Neural cell (in vitro differentiated cells): ENCODE measurements at regions not wholly inside any gene's neighbourhood (a gene's known extent, or its start where the extent isn't known, plus 50 kb on each side); places are given as distances from the start of the nearest gene placed in this dataset.

Source experiments
- H2AFZ ChIP-seq: fragments of 200-600, 300-800 bp; sonication (generic), shearing (Covaris generic); 2 replicates; pipeline ENCODE4 v1.6.0; 2014; ENCODE audit warnings: low read depth, mild to moderate bottlenecking, antibody characterized with exemption, low read length, moderate library complexity
- H3F3A ChIP-seq: fragments of 200-600 bp; shearing (Covaris generic); 2 replicates; pipeline ENCODE4 v1.6.1; 2016; ENCODE audit warnings: mild to moderate bottlenecking, moderate library complexity, mixed read lengths, antibody characterized with exemption, low read length; ENCODE audit not compliant: insufficient read depth, poor library complexity, severe bottlenecking
- H3K27ac ChIP-seq: fragments of 200-600, 300-800 bp; sonication (generic), shearing (Covaris generic); 2 replicates; pipeline ENCODE4 v1.5.1; 2014; ENCODE audit warnings: mild to moderate bottlenecking, low read length, moderate library complexity
- H3K27me3 ChIP-seq: fragments of 300-800, 200-600 bp; sonication (generic), shearing (Covaris generic); 2 replicates; pipeline ENCODE4 v1.6.0; 2014; ENCODE audit warnings: mild to moderate bottlenecking, low read depth, low read length, moderate library complexity; ENCODE audit not compliant: insufficient read depth
- H3K36me3 ChIP-seq: fragments of 300-800, 200-600 bp; sonication (generic), shearing (Covaris generic); 2 replicates; pipeline ENCODE4 v1.5.1; 2014; ENCODE audit warnings: mild to moderate bottlenecking, antibody characterized with exemption, low read length, moderate library complexity; ENCODE audit not compliant: insufficient read depth
- H3K4me2 ChIP-seq: fragments of 300-800, 200-600 bp; sonication (generic), shearing (Covaris generic); 2 replicates; pipeline ENCODE4 v1.6.0; 2014; ENCODE audit warnings: mild to moderate bottlenecking, low read length
- H3K4me3 ChIP-seq: fragments of 300-800, 200-600 bp; sonication (generic), shearing (Covaris generic); 2 replicates; pipeline ENCODE4 v1.5.1; 2014; ENCODE audit warnings: mild to moderate bottlenecking, low read length, moderate library complexity
- H3K79me2 ChIP-seq: fragments of 200-600 bp; shearing (Covaris generic); replicated peaks from 2 replicates; pipeline ENCODE4 v1.6.0; 2014; ENCODE audit warnings: mild to moderate bottlenecking, low read length, moderate library complexity; ENCODE audit not compliant: insufficient read depth
- H3K9ac ChIP-seq: fragments of 300-800, 200-600 bp; sonication (generic), shearing (Covaris generic); 2 replicates; pipeline ENCODE4 v1.6.1; 2016; ENCODE audit warnings: mild to moderate bottlenecking, low read length, mixed read lengths
- H3K9me2 ChIP-seq: fragments of 200-600 bp; shearing (Covaris generic); 2 replicates; pipeline ENCODE4 v1.6.1; 2016; ENCODE audit warnings: mild to moderate bottlenecking, low read length, mixed read lengths; ENCODE audit not compliant: insufficient read depth
- H3K9me3 ChIP-seq: fragments of 200-600, 300-800 bp; sonication (generic), shearing (Covaris generic); 2 replicates; pipeline ENCODE4 v1.6.1; 2016; ENCODE audit warnings: mild to moderate bottlenecking, mixed run types, low read length, moderate library complexity, mixed read lengths
- H4K20me1 ChIP-seq: fragments of 200-600 bp; shearing (Covaris generic); 2 replicates; pipeline ENCODE4 v1.6.1; 2016; ENCODE audit warnings: mild to moderate bottlenecking, mixed run types; ENCODE audit not compliant: insufficient read depth
- CTCF ChIP-seq: fragments of 450-650 bp; IDR thresholded peaks from 2 replicates; pipeline ENCODE4 v1.5.1; 2014; ENCODE audit warnings: antibody characterized with exemption, mild to moderate bottlenecking, moderate library complexity; ENCODE audit not compliant: poor library complexity, severe bottlenecking
- EP300 ChIP-seq: fragments of 450-650 bp; conservative IDR thresholded peaks from 2 replicates; pipeline ENCODE4 v1.6.1; 2014; ENCODE audit warnings: antibody characterized with exemption, mild to moderate bottlenecking, moderate library complexity; ENCODE audit not compliant: poor library complexity, severe bottlenecking
- EZH2 ChIP-seq: fragments of 200-600, 300-800 bp; shearing (Covaris generic), sonication (generic); IDR thresholded peaks from 2 replicates; pipeline ENCODE4 v1.6.1; 2014; ENCODE audit warnings: antibody characterized with exemption, low read length, borderline replicate concordance, mild to moderate bottlenecking; ENCODE audit not compliant: insufficient read depth, poor library complexity, severe bottlenecking
- MXI1 ChIP-seq: fragments of 450-650 bp; conservative IDR thresholded peaks from 2 replicates; pipeline ENCODE4 v1.6.1; 2014; ENCODE audit warnings: antibody characterized with exemption, mild to moderate bottlenecking; ENCODE audit not compliant: poor library complexity, severe bottlenecking
- POLR2AphosphoS5 ChIP-seq: IDR thresholded peaks from 2 replicates; pipeline ENCODE4 v1.6.1; 2012
- RAD21 ChIP-seq: fragments of 450-650 bp; conservative IDR thresholded peaks from 2 replicates; pipeline ENCODE4 v1.6.1; 2014; ENCODE audit warnings: antibody characterized with exemption, mild to moderate bottlenecking, moderate library complexity
- REST ChIP-seq: IDR thresholded peaks from 2 replicates; pipeline ENCODE4 v1.6.1; 2012; ENCODE audit warnings: borderline replicate concordance
- SMC3 ChIP-seq: fragments of 450-650 bp; conservative IDR thresholded peaks from 2 replicates; pipeline ENCODE4 v1.6.1; 2014; ENCODE audit warnings: antibody characterized with exemption, mild to moderate bottlenecking, moderate library complexity; ENCODE audit not compliant: poor library complexity
- TAF1 ChIP-seq: IDR thresholded peaks from 2 replicates; pipeline ENCODE4 v1.6.1; 2012; ENCODE audit warnings: low read depth

GRCh38 chr2:186164325-186164724 lies 321.7 kb upstream of the ZC3H15 start:
- H3K4me2 ChIP-seq, result no peak overlapping the region
- no peak overlapping the region for H2AFZ ChIP-seq
- no peak for TF ChIP-seq REST
- no peak for TF ChIP-seq POLR2AphosphoS5
- TF ChIP-seq EZH2, result no peak
- TF ChIP-seq EP300, result no peak
- TF ChIP-seq RAD21, result no peak
- no peak for TF ChIP-seq SMC3
- no peak for TF ChIP-seq TAF1
- no peak for TF ChIP-seq CTCF
- no peak for TF ChIP-seq MXI1
- H3K9me3 ChIP-seq, result peaks cover 3% of the 10 kb centered on the region
- H3K79me2 ChIP-seq, result no peaks in the 10 kb centered on the region
- H3K27ac ChIP-seq, result no peak overlapping the region
- no peak overlapping the region for H3K9ac ChIP-seq
- H3K27me3 ChIP-seq, result no peaks in the 10 kb centered on the region
- H3K9me2 ChIP-seq, result no peaks in the 10 kb centered on the region
- H4K20me1 ChIP-seq, result no peaks in the 10 kb centered on the region
- no peaks in the 10 kb centered on the region for H3K36me3 ChIP-seq
- no peaks in the 10 kb centered on the region for H3F3A ChIP-seq
- no peak overlapping the region for H3K4me3 ChIP-seq

GRCh38 chr2:186170693-186171092 lies 315.4 kb upstream of the ZC3H15 start:
- H3K36me3 ChIP-seq, result no peaks in the 10 kb centered on the region
- H3K9me3 ChIP-seq, result no peaks in the 10 kb centered on the region
- H3K4me2 ChIP-seq, result no peak overlapping the region
- H3K27ac ChIP-seq, result no peak overlapping the region
- no peaks in the 10 kb centered on the region for H3K9me2 ChIP-seq
- no peaks in the 10 kb centered on the region for H3K27me3 ChIP-seq
- H4K20me1 ChIP-seq, result no peaks in the 10 kb centered on the region
- H3F3A ChIP-seq, result no peaks in the 10 kb centered on the region
- H3K4me3 ChIP-seq, result no peak overlapping the region
- TF ChIP-seq MXI1, result no peak
- no peak for TF ChIP-seq EZH2
- H3K79me2 ChIP-seq, result no peaks in the 10 kb centered on the region
- no peak overlapping the region for H2AFZ ChIP-seq
- no peak overlapping the region for H3K9ac ChIP-seq

- Histone ChIP-seq H3K27ac (no peak overlapping the region), H2AFZ (no peak overlapping the region), H3K9me3 (no peaks in the 10 kb centered on the region), H3K27me3 (no peaks in the 10 kb centered on the region), H4K20me1 (no peaks in the 10 kb centered on the region), H3K9me2 (no peaks in the 10 kb centered on the region), H3F3A (no peaks in the 10 kb centered on the region), H3K79me2 (no peaks in the 10 kb centered on the region), H3K36me3 (no peaks in the 10 kb centered on the region), H3K4me3 (no peak overlapping the region), H3K9ac (no peak overlapping the region), H3K4me2 (no peak overlapping the region)
- TF ChIP-seq POLR2AphosphoS5, result no peak
- no peak for TF ChIP-seq MXI1
- no peak for TF ChIP-seq SMC3
- no peak for TF ChIP-seq RAD21
- TF ChIP-seq EZH2, result no peak
- TF ChIP-seq CTCF, result no peak
- TF ChIP-seq EP300, result no peak
- no peak for TF ChIP-seq TAF1
- TF ChIP-seq REST, result no peak
These were observed 304.4 kb upstream of the ZC3H15 start for GRCh38 chr2:186181625-186182024.
